ENCODE measurements at regions not wholly inside any gene's neighbourhood (a gene's known extent, or its start where the extent isn't known, plus 50 kb on each side); places are given as distances from the start of the nearest gene placed in this dataset.

- DNase-seq (ENCODE audit: low read depth) = no peak
- H3K4me3 ChIP-seq (ENCODE audit: low read length) = no peak overlapping the region
- TF ChIP-seq CTCF (conservative IDR thresholded peaks at IDR 0.05; ENCODE audit: low read depth, low read length) = no peak
These were observed 63.7 kb upstream of the SIAH1 start for GRCh38 chr16:48448841-48449481.

DNA sequence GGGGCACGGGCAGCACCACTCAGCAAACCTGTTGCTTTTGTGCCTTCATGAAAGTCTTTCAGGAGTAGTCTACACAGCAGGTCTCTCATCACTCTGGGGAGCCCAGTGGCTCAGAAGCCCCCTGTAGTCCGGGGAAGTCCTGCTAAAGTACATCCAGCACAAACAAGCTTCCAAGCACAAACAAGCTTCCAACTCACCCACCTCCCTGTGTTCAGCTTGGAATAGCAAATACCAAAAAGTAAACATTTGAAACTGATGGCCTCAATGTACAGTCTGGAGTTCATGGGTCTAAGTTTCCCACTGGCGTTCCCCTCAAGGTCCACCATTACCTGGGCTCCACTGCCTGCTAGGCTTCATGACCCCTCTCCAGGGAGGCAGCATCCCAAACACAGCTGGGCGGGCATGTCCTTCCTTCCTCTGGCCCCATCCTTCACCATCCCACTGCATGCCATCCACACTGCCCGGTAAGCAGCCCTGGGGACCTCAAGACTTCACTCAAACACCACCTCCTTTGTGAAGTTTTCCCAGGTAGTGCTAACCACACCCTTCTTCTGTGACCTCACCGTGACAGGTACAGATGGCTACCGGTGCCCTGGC is 62.8 kb upstream of the SIAH1 start:
- no peak for DNase-seq (ENCODE audit: low read depth)
- TF ChIP-seq CTCF (conservative IDR thresholded peaks at IDR 0.05; ENCODE audit: low read depth, low read length) = no peak
- H3K4me3 ChIP-seq (ENCODE audit: low read length) = no peak overlapping the region

GRCh38 chr16:48447428-48447827 is 62.2 kb upstream of the SIAH1 start:
- no peak for TF ChIP-seq CTCF (conservative IDR thresholded peaks at IDR 0.05; ENCODE audit: low read depth, low read length)
- H3K4me3 ChIP-seq (ENCODE audit: low read length) = no peak overlapping the region
- DNase-seq (ENCODE audit: low read depth) = no peak

DNA sequence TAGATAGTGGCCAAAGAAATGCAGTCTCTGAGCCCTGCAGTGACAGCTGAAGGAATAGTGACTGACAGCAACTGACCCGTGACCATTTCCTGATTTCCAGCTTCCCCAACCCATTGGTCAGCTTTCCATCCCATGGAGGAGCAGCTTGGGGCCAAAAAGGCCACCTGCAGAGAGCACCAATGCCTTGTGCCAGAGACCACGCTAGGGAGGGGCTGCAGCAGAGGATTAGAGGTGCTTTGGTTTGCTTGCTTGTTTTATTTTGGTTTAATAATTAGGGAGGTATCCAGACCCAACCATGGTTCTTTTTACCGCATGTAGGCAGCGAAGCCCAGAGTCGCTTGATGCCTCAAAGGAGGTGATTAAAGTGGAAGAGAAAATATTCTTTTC is 61.3 kb upstream of the SIAH1 start:
- H3K4me3 ChIP-seq (ENCODE audit: low read length) = no peak overlapping the region
- DNase-seq (ENCODE audit: low read depth) = no peak
- no peak for TF ChIP-seq CTCF (conservative IDR thresholded peaks at IDR 0.05; ENCODE audit: low read depth, low read length)

GRCh38 chr16:48445782-48446533 is 60.7 kb upstream of the SIAH1 start:
- H3K4me3 ChIP-seq (ENCODE audit: low read length) = no peak overlapping the region
- no peak for DNase-seq (ENCODE audit: low read depth)
- no peak for TF ChIP-seq CTCF (conservative IDR thresholded peaks at IDR 0.05; ENCODE audit: low read depth, low read length)

DNA sequence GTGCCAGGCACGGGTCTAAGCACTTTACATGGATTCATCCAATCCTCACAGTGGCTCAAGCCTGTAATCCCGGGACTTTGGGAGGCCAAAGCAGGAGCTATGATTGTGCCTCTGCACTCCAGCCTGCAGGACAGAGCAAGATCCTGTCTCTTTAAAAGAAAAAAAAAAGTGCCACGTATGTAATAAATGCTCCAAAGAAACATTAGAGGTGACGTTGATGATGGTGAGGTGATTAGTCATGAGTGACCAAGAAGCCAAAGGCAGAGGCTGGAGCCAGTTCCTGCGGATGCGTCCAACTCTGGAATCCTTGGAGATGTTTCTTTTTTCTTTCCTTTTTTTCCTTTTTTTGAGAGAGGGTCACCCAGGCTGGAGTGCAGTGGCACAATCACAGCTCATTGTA is 59.4 kb upstream of the SIAH1 start:
- no peak overlapping the region for H3K4me3 ChIP-seq (ENCODE audit: low read length)

More for the DNA sequence above, 59.4 kb upstream of the SIAH1 start:
- no peak for TF ChIP-seq CTCF (conservative IDR thresholded peaks at IDR 0.05; ENCODE audit: low read depth, low read length)
- DNase-seq (ENCODE audit: low read depth) = peak; percentile 66
